Esophagus muscularis mucosa (tissue), 3 donors: ENCODE measurements at regions not wholly inside any gene's neighbourhood (a gene's known extent, or its start where the extent isn't known, plus 50 kb on each side); places are given as distances from the start of the nearest gene placed in this dataset.

Source experiments
- POLR2A ChIP-seq: fragments of 450-650 bp; IDR thresholded peaks from one replicate; pipeline ENCODE4 v1.6.1; 2017; ENCODE audit warnings: antibody characterized with exemption, moderate library complexity, mild to moderate bottlenecking, low read depth
- TF ChIP-seq, protein P1 (sequence below), 3 experiments: fragments of 200-600 bp in 2 of 3; fragments of 450-650 bp in 1 of 3; sonication (generic) in 2 of 3; IDR thresholded peaks; one replicate each; pipeline ENCODE4 v1.5.1; 2017 to 2019; ENCODE audit warnings: antibody characterized with exemption in 3 of 3, mild to moderate bottlenecking in 2 of 3, moderate library complexity in 1 of 3

DNA sequence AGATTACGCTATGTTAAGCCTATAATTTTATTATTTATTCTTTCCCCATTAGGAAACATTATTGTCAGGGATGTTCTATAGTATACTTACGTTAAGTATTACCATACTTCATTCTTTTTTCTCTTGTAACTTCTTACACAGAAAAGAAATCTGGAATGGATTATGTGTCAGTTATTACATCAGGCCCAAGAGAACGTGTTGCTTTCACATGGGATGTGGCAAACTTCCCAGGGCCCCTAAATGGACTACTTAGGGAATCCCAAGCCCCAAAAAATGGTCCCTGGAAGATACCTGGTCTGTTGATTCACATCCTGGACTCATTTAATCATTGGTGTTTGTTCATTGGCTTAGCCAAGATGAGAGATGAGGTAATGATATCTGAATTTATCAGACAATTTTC lies 249.8 kb downstream of the NRIP1 start:
- TF ChIP-seq, protein P1, sequence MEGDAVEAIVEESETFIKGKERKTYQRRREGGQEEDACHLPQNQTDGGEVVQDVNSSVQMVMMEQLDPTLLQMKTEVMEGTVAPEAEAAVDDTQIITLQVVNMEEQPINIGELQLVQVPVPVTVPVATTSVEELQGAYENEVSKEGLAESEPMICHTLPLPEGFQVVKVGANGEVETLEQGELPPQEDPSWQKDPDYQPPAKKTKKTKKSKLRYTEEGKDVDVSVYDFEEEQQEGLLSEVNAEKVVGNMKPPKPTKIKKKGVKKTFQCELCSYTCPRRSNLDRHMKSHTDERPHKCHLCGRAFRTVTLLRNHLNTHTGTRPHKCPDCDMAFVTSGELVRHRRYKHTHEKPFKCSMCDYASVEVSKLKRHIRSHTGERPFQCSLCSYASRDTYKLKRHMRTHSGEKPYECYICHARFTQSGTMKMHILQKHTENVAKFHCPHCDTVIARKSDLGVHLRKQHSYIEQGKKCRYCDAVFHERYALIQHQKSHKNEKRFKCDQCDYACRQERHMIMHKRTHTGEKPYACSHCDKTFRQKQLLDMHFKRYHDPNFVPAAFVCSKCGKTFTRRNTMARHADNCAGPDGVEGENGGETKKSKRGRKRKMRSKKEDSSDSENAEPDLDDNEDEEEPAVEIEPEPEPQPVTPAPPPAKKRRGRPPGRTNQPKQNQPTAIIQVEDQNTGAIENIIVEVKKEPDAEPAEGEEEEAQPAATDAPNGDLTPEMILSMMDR (IDR thresholded peaks at IDR 0.05), result no peak
- no peak for TF ChIP-seq POLR2A
